Loucy (cell line): ENCODE measurements at regions not wholly inside any gene's neighbourhood (a gene's known extent, or its start where the extent isn't known, plus 50 kb on each side); places are given as distances from the start of the nearest gene placed in this dataset.

Experiments
- CTCF ChIP-seq: fragments of 200-600 bp; sonication (generic); conservative IDR thresholded peaks from 2 replicates; pipeline ENCODE4 v1.5.1; 2014; ENCODE audit warnings: mild to moderate bottlenecking, antibody characterized with exemption, low read length
- EZH2phosphoT487 ChIP-seq: fragments of 200-600 bp; IDR thresholded peaks from 2 replicates; pipeline ENCODE4 v1.6.1; 2018; ENCODE audit warnings: antibody characterized with exemption, mild to moderate bottlenecking, moderate library complexity, borderline replicate concordance

DNA sequence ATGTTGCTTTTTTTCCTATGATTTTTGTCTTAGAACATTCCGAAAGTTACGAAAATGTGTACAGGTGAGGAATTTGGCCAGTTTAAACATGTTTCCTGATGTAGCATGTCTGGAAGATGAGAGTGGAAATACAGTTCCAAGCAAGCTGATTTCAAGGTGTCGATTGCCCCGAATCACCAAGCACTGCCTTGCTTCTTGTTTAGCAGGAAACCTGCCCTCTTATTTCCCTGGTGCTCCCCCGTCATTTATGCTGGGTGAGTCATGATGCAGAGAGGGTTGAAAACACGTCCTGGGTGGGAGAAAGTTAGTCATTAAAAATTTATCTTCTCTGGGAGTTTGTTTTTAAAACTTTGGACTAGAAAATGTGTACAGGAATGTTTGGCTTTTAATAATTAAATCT lies 608.6 kb upstream of the EEF2KMT start:
- no peak for TF ChIP-seq CTCF
- TF ChIP-seq EZH2phosphoT487, result no peak
